Activated T-cell treated with anti-CD3 and anti-CD28 coated beads, Interleukin-2, amount 50 U/mL, for 72 hours (primary cell): ENCODE measurements at regions not wholly inside any gene's neighbourhood (a gene's known extent, or its start where the extent isn't known, plus 50 kb on each side); places are given as distances from the start of the nearest gene placed in this dataset.

ENCODE experiments used
- ATAC-seq, 2 donors: fragments of 150-1000 bp; cut with Tn5 transposase; replicated peaks in 1 of 2; 2 replicates each; pipeline ENCODE4 v1.10.0; 2021; ENCODE audit warnings: moderate library complexity in 2 of 2, mild to moderate bottlenecking in 1 of 2
- DNase-seq, 2 donors: peaks; one replicate each; pipeline ENCODE4 v3.0.0; 2021 to 2022; ENCODE audit warnings: mixed read lengths in 1 of 2
- H3K27ac Mint-ChIP-seq: one replicate; pipeline ENCODE4 v1.8.0; 2022; ENCODE audit warnings: mild to moderate bottlenecking, moderate library complexity, mixed read lengths
- H3K27me3 Mint-ChIP-seq: one replicate; pipeline ENCODE4 v1.8.0; 2022; ENCODE audit warnings: low read depth, mixed read lengths
- H3K36me3 Mint-ChIP-seq, 2 donors: one replicate each; pipeline ENCODE4 v1.8.0; 2022; ENCODE audit warnings: mixed read lengths in 2 of 2, mild to moderate bottlenecking in 1 of 2; ENCODE audit not compliant: insufficient read depth in 2 of 2
- H3K4me1 Mint-ChIP-seq: one replicate; pipeline ENCODE4 v1.8.0; 2022; ENCODE audit warnings: low read depth, mixed read lengths
- H3K4me3 Mint-ChIP-seq, 2 donors: one replicate each; pipeline ENCODE4 v1.8.0; 2022; ENCODE audit warnings: mild to moderate bottlenecking in 2 of 2, mixed read lengths in 2 of 2, moderate library complexity in 2 of 2
- H3K9me3 Mint-ChIP-seq, 2 donors: one replicate each; pipeline ENCODE4 v1.8.0; 2022; ENCODE audit warnings: mixed read lengths in 2 of 2

- no peaks in the 10 kb centered on the region for H3K9me3 Mint-ChIP-seq
- no peak overlapping the region for H3K4me3 Mint-ChIP-seq
- peaks cover 9% of the 10 kb centered on the region for H3K27me3 Mint-ChIP-seq
- H3K4me1 Mint-ChIP-seq = no peaks in the 10 kb centered on the region
- H3K36me3 Mint-ChIP-seq = no peaks in the 10 kb centered on the region
- DNase-seq (no peak), ATAC-seq (no peak)
- no peak overlapping the region for H3K27ac Mint-ChIP-seq
These were observed 427.9 kb downstream of the AEBP2 start for GRCh38 chr12:19867151-19867550.

- DNase-seq (no peak), ATAC-seq (no peak)
- Mint-ChIP-seq H3K9me3 (no peaks in the 10 kb centered on the region), H3K27ac (no peak overlapping the region), H3K4me1 (no peaks in the 10 kb centered on the region), H3K4me3 (no peak overlapping the region), H3K27me3 (peaks cover 9% of the 10 kb centered on the region), H3K36me3 (no peaks in the 10 kb centered on the region)
These were observed 428.7 kb downstream of the AEBP2 start for GRCh38 chr12:19867970-19868369.

- no peaks in the 10 kb centered on the region for H3K4me1 Mint-ChIP-seq
These were observed 430.1 kb downstream of the AEBP2 start for GRCh38 chr12:19869413-19869812.

GRCh38 chr12:19872621-19873540, 433.6 kb downstream of the AEBP2 start:
- ATAC-seq (no peak), DNase-seq (no peak)
- Mint-ChIP-seq H3K36me3 (no peaks in the 10 kb centered on the region), H3K4me1 (no peaks in the 10 kb centered on the region), H3K9me3 (peaks cover 0 to 2% of the 10 kb centered on the region in 2 donors), H3K27me3 (no peaks in the 10 kb centered on the region), H3K27ac (no peak overlapping the region), H3K4me3 (no peak overlapping the region)

More at GRCh38 chr12:19869413-19869812, 430.1 kb downstream of the AEBP2 start:
- DNase-seq (peak; percentile 5 to 14), ATAC-seq (peak in 1 of 2 donors; percentile 48)
- Mint-ChIP-seq H3K27me3 (peaks cover 9% of the 10 kb centered on the region), H3K27ac (no peak overlapping the region), H3K36me3 (no peaks in the 10 kb centered on the region), H3K9me3 (no peaks in the 10 kb centered on the region), H3K4me3 (no peak overlapping the region)

- ATAC-seq (no peak), DNase-seq (no peak)
- Mint-ChIP-seq H3K4me3 (no peak overlapping the region), H3K9me3 (peaks cover 0 to 2% of the 10 kb centered on the region in 2 donors), H3K36me3 (no peaks in the 10 kb centered on the region), H3K27ac (no peak overlapping the region), H3K4me1 (no peaks in the 10 kb centered on the region), H3K27me3 (peaks cover 6% of the 10 kb centered on the region)
These were observed 440.8 kb downstream of the AEBP2 start for GRCh38 chr12:19880076-19880475.

GRCh38 chr12:19880721-19881120, 441.4 kb downstream of the AEBP2 start:
- Mint-ChIP-seq H3K36me3 (no peaks in the 10 kb centered on the region), H3K27me3 (peaks cover 6% of the 10 kb centered on the region), H3K4me1 (no peaks in the 10 kb centered on the region), H3K27ac (no peak overlapping the region), H3K9me3 (peaks cover 0 to 2% of the 10 kb centered on the region in 2 donors), H3K4me3 (no peak overlapping the region)
- ATAC-seq (no peak), DNase-seq (no peak)

GRCh38 chr12:19882346-19882745, 443.1 kb downstream of the AEBP2 start:
- H3K36me3 Mint-ChIP-seq = no peaks in the 10 kb centered on the region
- H3K27ac Mint-ChIP-seq = no peak overlapping the region
- peaks cover 6% of the 10 kb centered on the region for H3K27me3 Mint-ChIP-seq
- H3K9me3 Mint-ChIP-seq = no peaks in the 10 kb centered on the region
- ATAC-seq (no peak), DNase-seq (no peak)
- no peak overlapping the region for H3K4me3 Mint-ChIP-seq
- H3K4me1 Mint-ChIP-seq = no peaks in the 10 kb centered on the region

- ATAC-seq = no peak
- Mint-ChIP-seq H3K36me3 (no peaks in the 10 kb centered on the region), H3K9me3 (no peaks in the 10 kb centered on the region), H3K4me3 (no peak overlapping the region), H3K27ac (no peak overlapping the region), H3K4me1 (no peaks in the 10 kb centered on the region), H3K27me3 (peaks cover 6% of the 10 kb centered on the region)
- DNase-seq = no peak
These were observed 444.8 kb downstream of the AEBP2 start for GRCh38 chr12:19884021-19884492.

GRCh38 chr12:19885093-19885812, 446.0 kb downstream of the AEBP2 start:
- Mint-ChIP-seq H3K4me3 (no peak overlapping the region), H3K27ac (no peak overlapping the region), H3K4me1 (no peaks in the 10 kb centered on the region), H3K27me3 (peaks cover 6% of the 10 kb centered on the region), H3K36me3 (no peaks in the 10 kb centered on the region), H3K9me3 (no peaks in the 10 kb centered on the region)
- no peak for ATAC-seq
- no peak for DNase-seq

- peaks cover under 1% of the 10 kb centered on the region for H3K27me3 Mint-ChIP-seq
- no peak overlapping the region for H3K27ac Mint-ChIP-seq
- DNase-seq (no peak), ATAC-seq (no peak)
- H3K4me3 Mint-ChIP-seq = no peak overlapping the region
- no peaks in the 10 kb centered on the region for H3K9me3 Mint-ChIP-seq
- no peaks in the 10 kb centered on the region for H3K4me1 Mint-ChIP-seq
- H3K36me3 Mint-ChIP-seq = no peaks in the 10 kb centered on the region
These were observed 446.8 kb downstream of the AEBP2 start for GRCh38 chr12:19886065-19886464.

- no peak overlapping the region for H3K27ac Mint-ChIP-seq
- no peak overlapping the region for H3K4me3 Mint-ChIP-seq
- H3K4me1 Mint-ChIP-seq = no peaks in the 10 kb centered on the region
- no peaks in the 10 kb centered on the region for H3K9me3 Mint-ChIP-seq
- H3K27me3 Mint-ChIP-seq = no peaks in the 10 kb centered on the region
- ATAC-seq (no peak), DNase-seq (no peak)
- H3K36me3 Mint-ChIP-seq = no peaks in the 10 kb centered on the region
These were observed 447.4 kb downstream of the AEBP2 start for GRCh38 chr12:19886639-19887064.

GRCh38 chr12:19890024-19890423, 450.7 kb downstream of the AEBP2 start:
- H3K4me1 Mint-ChIP-seq = peaks cover 18% of the 10 kb centered on the region
- H3K27ac Mint-ChIP-seq = no peak overlapping the region
- no peaks in the 10 kb centered on the region for H3K36me3 Mint-ChIP-seq
- DNase-seq (no peak), ATAC-seq (no peak)
- H3K4me3 Mint-ChIP-seq = no peak overlapping the region
- H3K9me3 Mint-ChIP-seq = no peaks in the 10 kb centered on the region
- H3K27me3 Mint-ChIP-seq = no peaks in the 10 kb centered on the region

- no peaks in the 10 kb centered on the region for H3K36me3 Mint-ChIP-seq
These were observed 452.8 kb downstream of the AEBP2 start for GRCh38 chr12:19891936-19892591.

More at GRCh38 chr12:19891936-19892591, 452.8 kb downstream of the AEBP2 start:
- peaks cover 26% of the 10 kb centered on the region for H3K4me1 Mint-ChIP-seq
- H3K9me3 Mint-ChIP-seq = peaks cover 0 to 2% of the 10 kb centered on the region in 2 donors
- H3K27me3 Mint-ChIP-seq = peaks cover 8% of the 10 kb centered on the region
- ATAC-seq (no peak), DNase-seq (no peak)
- H3K4me3 Mint-ChIP-seq = no peak overlapping the region
- H3K27ac Mint-ChIP-seq = no peak overlapping the region
